OCI-LY1 (cell line): ENCODE measurements at regions not wholly inside any gene's neighbourhood (a gene's known extent, or its start where the extent isn't known, plus 50 kb on each side); places are given as distances from the start of the nearest gene placed in this dataset.

Source experiments
- H2AFZ ChIP-seq: fragments of 200-600 bp; sonication (generic), shearing (Covaris generic); 2 replicates; pipeline ENCODE4 v1.6.0; 2014; ENCODE audit warnings: antibody characterized with exemption, mild to moderate bottlenecking, low read length
- H3F3A ChIP-seq: fragments of 200-600 bp; sonication (generic), shearing (Covaris generic); 2 replicates; pipeline ENCODE4 v1.6.0; 2014; ENCODE audit warnings: mild to moderate bottlenecking, antibody characterized with exemption, low read length, moderate library complexity; ENCODE audit not compliant: insufficient read depth
- H3K27ac ChIP-seq: fragments of 200-600 bp; sonication (generic); 2 replicates; pipeline ENCODE4 v1.5.1; 2014; ENCODE audit warnings: low read length, mixed run types, mild to moderate bottlenecking, low read depth; ENCODE audit not compliant: poor library complexity, severe bottlenecking
- H3K27me3 ChIP-seq: fragments of 200-600 bp; sonication (generic); 2 replicates; pipeline ENCODE4 v1.6.0; 2014; ENCODE audit warnings: antibody characterized with exemption, mild to moderate bottlenecking, low read length, moderate library complexity; ENCODE audit not compliant: insufficient read depth
- H3K36me3 ChIP-seq: fragments of 200-600 bp; sonication (generic); 2 replicates; pipeline ENCODE4 v1.6.1; 2014; ENCODE audit warnings: mild to moderate bottlenecking, antibody characterized with exemption, low read length, moderate library complexity, mixed read lengths; ENCODE audit not compliant: insufficient read depth
- H3K4me1 ChIP-seq: fragments of 200-600 bp; sonication (generic); 2 replicates; pipeline ENCODE4 v1.5.1; 2014; ENCODE audit warnings: mild to moderate bottlenecking, low read length, moderate library complexity; ENCODE audit not compliant: insufficient read depth, severe bottlenecking
- H3K4me2 ChIP-seq: fragments of 200-600 bp; sonication (generic), shearing (Covaris generic); 2 replicates; pipeline ENCODE4 v1.6.1; 2014; ENCODE audit warnings: low read length
- H3K4me3 ChIP-seq: fragments of 200-600 bp; sonication (generic); 2 replicates; pipeline ENCODE4 v1.5.1; 2014; ENCODE audit warnings: low read length, low read depth, mild to moderate bottlenecking, mixed read lengths; ENCODE audit not compliant: poor library complexity, severe bottlenecking
- H3K79me2 ChIP-seq: fragments of 200-600 bp; shearing (Covaris generic); 2 replicates; pipeline ENCODE4 v1.6.1; 2016; ENCODE audit warnings: mixed run types, low read length, mixed read lengths; ENCODE audit not compliant: insufficient read depth
- H3K9ac ChIP-seq: fragments of 200-600 bp; sonication (generic), shearing (Covaris generic); 2 replicates; pipeline ENCODE4 v1.6.1; 2014; ENCODE audit warnings: mild to moderate bottlenecking, low read length, mixed read lengths
- H3K9me2 ChIP-seq: fragments of 200-600 bp; sonication (generic), shearing (Covaris generic); 2 replicates; pipeline ENCODE4 v1.6.1; 2014; ENCODE audit warnings: low read depth, mild to moderate bottlenecking, low read length, mixed read lengths
- H3K9me3 ChIP-seq: fragments of 200-600 bp; shearing (Covaris generic); 2 replicates; pipeline ENCODE4 v1.6.1; 2014; ENCODE audit warnings: low read length, mixed read lengths
- H4K20me1 ChIP-seq: fragments of 200-600 bp; sonication (generic), shearing (Covaris generic); 2 replicates; pipeline ENCODE4 v1.6.0; 2016; ENCODE audit warnings: mild to moderate bottlenecking, low read length; ENCODE audit not compliant: insufficient read depth
- CTCF ChIP-seq: fragments of 200-600 bp; sonication (generic), shearing (Covaris generic); IDR thresholded peaks from 2 replicates; pipeline ENCODE4 v1.5.1; 2017; ENCODE audit warnings: mild to moderate bottlenecking, antibody characterized with exemption, low read length, moderate library complexity, mixed read lengths
- EZH2 ChIP-seq: fragments of 200-600 bp; sonication (generic), shearing (Covaris generic); IDR thresholded peaks from 2 replicates; pipeline ENCODE4 v1.8.0; 2017; ENCODE audit warnings: borderline replicate concordance, mixed run types, mild to moderate bottlenecking, antibody characterized with exemption, low read length, moderate library complexity, mixed read lengths

DNA sequence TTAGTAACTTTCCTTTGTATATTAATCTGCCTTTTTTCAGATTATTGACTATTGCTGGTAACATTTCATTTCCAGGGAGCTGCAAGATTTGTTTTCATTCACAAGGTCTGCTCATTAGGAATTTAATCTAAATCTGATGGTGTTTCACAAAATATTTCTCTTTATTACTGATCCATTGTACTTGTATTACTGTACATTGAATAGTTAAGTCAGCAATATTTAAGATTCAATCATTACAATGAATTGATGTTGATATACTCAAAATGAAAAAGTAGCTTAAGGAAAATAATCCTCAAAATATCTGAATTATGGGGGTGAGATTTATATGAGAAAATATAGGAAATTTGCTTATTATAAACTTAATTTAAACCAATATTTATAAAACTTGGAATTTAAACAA, 308.6 kb upstream of the PBX1 start:
- H3K27ac ChIP-seq, result no peak overlapping the region
- H3K9me2 ChIP-seq, result no peaks in the 10 kb centered on the region
- TF ChIP-seq EZH2 (no peak), CTCF (no peak)
- H3K36me3 ChIP-seq, result no peaks in the 10 kb centered on the region
- H3K79me2 ChIP-seq, result no peaks in the 10 kb centered on the region
- H3K4me1 ChIP-seq, result no peaks in the 10 kb centered on the region
- H3K4me2 ChIP-seq, result no peak overlapping the region
- no peak overlapping the region for H2AFZ ChIP-seq
- no peaks in the 10 kb centered on the region for H3K27me3 ChIP-seq
- H3F3A ChIP-seq, result no peaks in the 10 kb centered on the region
- no peak overlapping the region for H3K9ac ChIP-seq
- no peak overlapping the region for H3K4me3 ChIP-seq
- no peaks in the 10 kb centered on the region for H4K20me1 ChIP-seq
- no peaks in the 10 kb centered on the region for H3K9me3 ChIP-seq

DNA sequence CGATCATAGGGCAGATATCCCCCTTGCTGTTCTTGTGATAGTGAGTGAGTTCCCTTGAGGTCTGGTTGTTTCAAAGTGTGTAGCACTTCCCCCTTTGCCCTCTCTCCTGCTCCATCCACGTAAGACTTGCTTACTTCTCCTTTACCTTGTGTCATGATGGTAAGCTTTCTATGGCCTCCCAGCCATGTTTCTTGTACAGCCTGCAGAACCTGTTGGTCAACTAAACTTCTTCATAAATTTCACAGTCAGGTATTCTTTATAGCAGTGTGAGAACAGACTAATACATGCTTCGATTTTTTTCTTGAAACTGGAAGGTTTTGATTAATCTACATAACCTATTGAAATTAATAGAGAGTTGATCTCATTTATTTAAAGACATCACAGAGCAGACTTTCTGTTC, 302.5 kb upstream of the PBX1 start:
- H3K9me3 ChIP-seq, result no peaks in the 10 kb centered on the region
- H3K27ac ChIP-seq, result no peak overlapping the region

GRCh38 chr1:164261691-164262240, 297.2 kb upstream of the PBX1 start:
- Histone ChIP-seq H4K20me1 (no peaks in the 10 kb centered on the region), H3K9me3 (no peaks in the 10 kb centered on the region), H3K4me2 (no peak overlapping the region), H3K4me1 (no peaks in the 10 kb centered on the region), H3K9me2 (no peaks in the 10 kb centered on the region), H2AFZ (no peak overlapping the region), H3F3A (no peaks in the 10 kb centered on the region), H3K27ac (no peak overlapping the region), H3K36me3 (no peaks in the 10 kb centered on the region), H3K27me3 (no peaks in the 10 kb centered on the region), H3K4me3 (no peak overlapping the region), H3K9ac (no peak overlapping the region), H3K79me2 (no peaks in the 10 kb centered on the region)
- no peak for TF ChIP-seq CTCF
- TF ChIP-seq EZH2, result no peak

More for the DNA sequence above, 302.5 kb upstream of the PBX1 start:
- no peak for TF ChIP-seq CTCF
- no peak for TF ChIP-seq EZH2
- no peaks in the 10 kb centered on the region for H3K4me1 ChIP-seq
- no peaks in the 10 kb centered on the region for H3F3A ChIP-seq
- H3K27me3 ChIP-seq, result no peaks in the 10 kb centered on the region
- H3K9ac ChIP-seq, result no peak overlapping the region
- no peak overlapping the region for H2AFZ ChIP-seq
- no peaks in the 10 kb centered on the region for H3K79me2 ChIP-seq
- H3K4me2 ChIP-seq, result no peak overlapping the region
- no peak overlapping the region for H3K4me3 ChIP-seq
- H4K20me1 ChIP-seq, result no peaks in the 10 kb centered on the region
- H3K36me3 ChIP-seq, result no peaks in the 10 kb centered on the region
- no peaks in the 10 kb centered on the region for H3K9me2 ChIP-seq
